Right lobe of liver (tissue), 6 donors: ENCODE measurements at regions not wholly inside any gene's neighbourhood (a gene's known extent, or its start where the extent isn't known, plus 50 kb on each side); places are given as distances from the start of the nearest gene placed in this dataset.

Experiments
- ATAC-seq, 4 donors: fragments of 200-7000 bp; cut with Tn5 transposase; one replicate each; pipeline ENCODE4 v1.9.1; 2020; ENCODE audit warnings: mild to moderate bottlenecking in 4 of 4, moderate library complexity in 4 of 4
- DNase-seq, 3 donors: peaks; one replicate each; pipeline ENCODE4 v3.0.0-alpha.2; 2020
- H3K27ac ChIP-seq, 3 donors: fragments of 200-600 bp; one replicate each; pipeline ENCODE4 v1.8.0; 2022
- H3K27me3 ChIP-seq, 2 donors: fragments of 200-600 bp; one replicate each; pipeline ENCODE4 v1.8.0; 2022
- H3K36me3 ChIP-seq, 4 donors: fragments of 200-600 bp; sonication (generic) in 1 of 4; one replicate each; pipeline versions ENCODE4 v1.5.1 to v1.8.0; 2017 to 2022; ENCODE audit warnings: control low read depth in 1 of 4
- H3K4me1 ChIP-seq, 4 donors: fragments of 200-600 bp; sonication (generic) in 1 of 4; one replicate each; pipeline versions ENCODE4 v1.5.1 to v1.8.0; 2017 to 2022; ENCODE audit warnings: control low read depth in 1 of 4
- H3K4me3 ChIP-seq, 3 donors: fragments of 200-600 bp; one replicate each; pipeline ENCODE4 v1.8.0; 2022
- H3K9me3 ChIP-seq, 4 donors: fragments of 200-600 bp; sonication (generic) in 1 of 4; one replicate each; pipeline versions ENCODE4 v1.5.1 to v1.8.0; 2017 to 2022; ENCODE audit warnings: control low read depth in 1 of 4
- POLR2A ChIP-seq: fragments of 450-650 bp; IDR thresholded peaks from one replicate; pipeline ENCODE4 v1.6.1; 2017; ENCODE audit warnings: antibody characterized with exemption, mild to moderate bottlenecking
- WGBS: methylation state at CpG from one replicate; pipeline ENCODE4 v1.1.6; 2018; ENCODE audit warnings: low coverage, low lambda C conversion rate; ENCODE audit not compliant: insufficient coverage; ENCODE audit errors: missing lambda C conversion rate; 5-methylcytosine and 5-hydroxymethylcytosine counted together
- intact Hi-C, 2 donors: fragments of 100-400 bp; cut with DNase I; formaldehyde crosslinking; loops; one replicate each; pipeline versions ENCODE4 v1.11.2 to v1.14.1; 2022
- TF ChIP-seq, protein P1 (sequence below), 4 donors: fragments of 200-600 bp in 3 of 4; fragments of 450-650 bp in 1 of 4; IDR thresholded peaks; one replicate each; pipeline versions ENCODE4 v1.5.1 to v1.8.0; 2016 to 2022; ENCODE audit warnings: antibody characterized with exemption in 4 of 4, mild to moderate bottlenecking in 2 of 4
- donor health status: DM: no; HTN: yes; CAD: no.
- donor health status: DM: no; HTN: no; CAD: no.
- donor health status: DM: no; HTN: no; CAD: no.
- donor health status: DM: no; HTN: yes; CAD: no.
- donor health status: DM: no; HTN: yes; CAD: no.

DNA sequence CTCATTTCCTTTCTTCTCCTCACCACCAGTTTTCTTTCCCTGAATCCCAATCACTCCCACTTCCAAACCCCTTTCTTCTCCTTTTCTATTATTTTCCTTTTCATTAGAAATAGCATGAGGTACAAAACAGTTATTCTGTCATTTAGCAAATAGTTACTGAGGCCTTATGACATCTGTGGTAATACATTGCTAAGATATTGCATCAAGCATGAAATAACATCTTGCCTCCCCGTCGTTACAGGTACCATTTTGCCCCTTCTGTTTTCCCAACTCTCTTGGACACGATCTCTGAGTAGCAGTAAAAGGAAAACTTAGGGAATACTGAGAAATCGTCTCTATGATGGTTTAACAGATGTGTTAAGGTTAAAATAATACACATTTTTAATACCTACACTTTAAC, 175.8 kb upstream of the SOX5 start:
- WGBS, result 78% methylated on average over 4 of the region's 4 CpGs
- DNase-seq (no peak), ATAC-seq (no peak)
- Histone ChIP-seq H3K4me3 (no peak overlapping the region), H3K27ac (no peak overlapping the region), H3K36me3 (no peaks in the 10 kb centered on the region), H3K27me3 (no peaks in the 10 kb centered on the region), H3K9me3 (no peaks in the 10 kb centered on the region), H3K4me1 (no peaks in the 10 kb centered on the region)
- TF ChIP-seq POLR2A, result no peak
- TF ChIP-seq, protein P1, sequence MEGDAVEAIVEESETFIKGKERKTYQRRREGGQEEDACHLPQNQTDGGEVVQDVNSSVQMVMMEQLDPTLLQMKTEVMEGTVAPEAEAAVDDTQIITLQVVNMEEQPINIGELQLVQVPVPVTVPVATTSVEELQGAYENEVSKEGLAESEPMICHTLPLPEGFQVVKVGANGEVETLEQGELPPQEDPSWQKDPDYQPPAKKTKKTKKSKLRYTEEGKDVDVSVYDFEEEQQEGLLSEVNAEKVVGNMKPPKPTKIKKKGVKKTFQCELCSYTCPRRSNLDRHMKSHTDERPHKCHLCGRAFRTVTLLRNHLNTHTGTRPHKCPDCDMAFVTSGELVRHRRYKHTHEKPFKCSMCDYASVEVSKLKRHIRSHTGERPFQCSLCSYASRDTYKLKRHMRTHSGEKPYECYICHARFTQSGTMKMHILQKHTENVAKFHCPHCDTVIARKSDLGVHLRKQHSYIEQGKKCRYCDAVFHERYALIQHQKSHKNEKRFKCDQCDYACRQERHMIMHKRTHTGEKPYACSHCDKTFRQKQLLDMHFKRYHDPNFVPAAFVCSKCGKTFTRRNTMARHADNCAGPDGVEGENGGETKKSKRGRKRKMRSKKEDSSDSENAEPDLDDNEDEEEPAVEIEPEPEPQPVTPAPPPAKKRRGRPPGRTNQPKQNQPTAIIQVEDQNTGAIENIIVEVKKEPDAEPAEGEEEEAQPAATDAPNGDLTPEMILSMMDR (IDR thresholded peaks at IDR 0.05), result no peak
- intact Hi-C loops, result no loop called here

DNA sequence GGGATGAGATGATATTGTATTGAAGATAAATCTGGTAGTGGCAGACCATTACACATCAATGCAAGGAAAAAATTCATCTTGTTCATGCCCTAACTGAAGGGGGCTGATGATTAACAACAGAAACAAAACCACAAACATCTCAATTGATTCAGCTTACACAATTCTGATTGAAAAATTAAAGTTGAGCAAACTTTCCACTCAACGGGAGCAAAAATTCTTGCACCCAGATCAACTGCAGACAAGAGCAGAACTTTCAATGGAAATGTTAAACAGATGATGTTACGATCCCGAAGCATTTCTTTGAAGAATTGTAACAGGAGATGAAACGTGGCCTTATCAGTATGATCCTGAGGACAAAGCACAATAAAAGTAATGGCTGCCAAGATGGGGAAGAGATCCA, 172.4 kb upstream of the SOX5 start:
- TF ChIP-seq, protein P1 (IDR thresholded peaks at IDR 0.05), result no peak
- no peak for TF ChIP-seq POLR2A
- no peaks in the 10 kb centered on the region for H3K27me3 ChIP-seq
- no peaks in the 10 kb centered on the region for H3K9me3 ChIP-seq
- no peaks in the 10 kb centered on the region for H3K36me3 ChIP-seq
- ATAC-seq (no peak), DNase-seq (no peak)
- H3K27ac ChIP-seq, result no peak overlapping the region
- no peak overlapping the region for H3K4me3 ChIP-seq
- H3K4me1 ChIP-seq, result peaks cover 0 to 14% (median 0%) of the 10 kb centered on the region in 4 donors
- intact Hi-C loops, result no loop called here
- WGBS, result 50% methylated on average over 4 of the region's 4 CpGs

DNA sequence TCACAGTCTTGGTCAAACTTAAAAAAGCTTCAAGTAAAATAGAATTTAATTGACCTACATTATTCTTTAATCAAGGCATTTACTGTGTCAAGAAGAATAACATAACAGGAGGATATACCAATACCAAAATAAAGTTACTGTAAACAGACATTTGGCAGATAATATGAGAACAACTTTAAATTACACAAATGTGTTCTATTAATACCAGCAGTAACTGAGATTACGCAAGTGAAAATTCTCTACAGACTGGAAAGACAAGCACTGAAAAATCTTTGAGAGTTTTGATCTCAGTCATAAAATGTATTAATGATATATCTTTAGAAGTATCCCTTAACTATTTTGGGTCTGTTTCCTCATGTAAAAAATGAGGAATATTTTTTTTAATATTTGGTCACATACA, 169.2 kb upstream of the SOX5 start:
- H3K9me3 ChIP-seq, result no peaks in the 10 kb centered on the region
- TF ChIP-seq POLR2A, result no peak
- TF ChIP-seq, protein P1 (IDR thresholded peaks at IDR 0.05), result no peak
- 60% methylated on average over 1 of the region's 1 CpG for WGBS
- peaks cover 0 to 14% (median 0%) of the 10 kb centered on the region in 4 donors for H3K4me1 ChIP-seq
- H3K27ac ChIP-seq, result no peak overlapping the region
- H3K4me3 ChIP-seq, result no peak overlapping the region
- no peaks in the 10 kb centered on the region for H3K36me3 ChIP-seq
- H3K27me3 ChIP-seq, result no peaks in the 10 kb centered on the region
- ATAC-seq (peak in 2 of 4 donors; percentile 28 to 41), DNase-seq (no peak)
- intact Hi-C loops, result no loop called here

DNA sequence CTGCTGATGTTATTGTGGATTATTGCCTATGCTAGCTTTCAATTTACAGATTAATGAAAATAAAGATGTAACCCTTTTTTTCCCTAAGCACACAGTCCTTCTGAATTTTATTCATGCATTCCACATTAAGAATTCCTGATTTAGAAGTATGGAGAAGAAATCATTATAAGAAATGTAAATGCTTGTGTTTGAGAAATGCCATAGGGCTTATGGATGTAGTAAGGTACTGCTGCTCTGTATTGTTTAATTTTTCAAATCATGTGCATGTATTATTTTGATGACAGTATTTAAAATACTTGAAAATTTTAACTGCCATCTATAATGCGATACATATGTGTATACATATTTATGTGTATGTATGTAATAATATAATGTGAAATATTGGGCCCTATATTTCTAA, 167.1 kb upstream of the SOX5 start:
- ATAC-seq, result no peak
- 42% methylated on average over 1 of the region's 1 CpG for WGBS
- intact Hi-C loops, result no loop called here
- Histone ChIP-seq H3K27me3 (no peaks in the 10 kb centered on the region), H3K4me1 (peaks cover 0 to 14% (median 0%) of the 10 kb centered on the region in 4 donors), H3K27ac (no peak overlapping the region), H3K9me3 (no peaks in the 10 kb centered on the region), H3K36me3 (no peaks in the 10 kb centered on the region), H3K4me3 (no peak overlapping the region)
- DNase-seq, result no peak
- no peak for TF ChIP-seq POLR2A
- TF ChIP-seq, protein P1 (IDR thresholded peaks at IDR 0.05), result no peak

DNA sequence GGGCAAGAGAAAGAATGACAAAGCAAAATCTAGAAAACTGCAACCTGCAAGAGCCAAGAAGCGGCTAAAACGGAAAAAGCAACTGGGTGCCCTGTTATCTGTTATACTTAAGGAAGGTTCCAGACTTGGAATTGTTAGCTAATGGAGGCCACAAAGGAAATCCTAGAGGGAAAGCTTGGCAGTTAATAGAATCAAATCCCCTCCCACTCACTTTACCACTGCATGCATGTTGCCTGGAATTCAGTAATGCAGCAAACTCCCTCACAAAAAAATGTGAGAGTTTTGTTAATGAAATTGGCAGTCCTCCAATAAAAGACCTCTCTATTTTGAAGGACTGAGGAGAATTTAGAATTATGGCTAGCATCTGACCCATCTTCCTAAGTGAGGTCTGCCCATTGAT, 164.2 kb upstream of the SOX5 start:
- no peak overlapping the region for H3K27ac ChIP-seq
- no peaks in the 10 kb centered on the region for H3K9me3 ChIP-seq
- H3K27me3 ChIP-seq, result no peaks in the 10 kb centered on the region
- H3K4me3 ChIP-seq, result no peak overlapping the region
- 73% methylated on average over 2 of the region's 2 CpGs for WGBS
- DNase-seq (no peak), ATAC-seq (no peak)
- intact Hi-C loops, result no loop called here
- H3K36me3 ChIP-seq, result no peaks in the 10 kb centered on the region
- H3K4me1 ChIP-seq, result peaks cover 0 to 5% (median 0%) of the 10 kb centered on the region in 4 donors
- TF ChIP-seq POLR2A, result no peak
- TF ChIP-seq, protein P1 (IDR thresholded peaks at IDR 0.05), result no peak
